IMR-90 (cell line): ENCODE measurements at regions not wholly inside any gene's neighbourhood (a gene's known extent, or its start where the extent isn't known, plus 50 kb on each side); places are given as distances from the start of the nearest gene placed in this dataset.
A peak's percentile ranks its signal among the peaks of the same experiment; 100 is the strongest.

ENCODE experiments used
- ATAC-seq: fragments of 200-7000 bp; cut with Tn5 transposase; 2 replicates; pipeline ENCODE4 v1.9.1; 2020; ENCODE audit warnings: low read depth, mild to moderate bottlenecking, moderate library complexity
- BruUV-seq: library from RNA; stranded (reverse); fragments of 400-500 nt; replicated peaks from 2 replicates; lab custom pipeline; 2021; lab: Mats Ljungman, UMichigan
- CTCF ChIA-PET: fragments of 300-600 bp; formaldehyde crosslinking; extraction: SDS; loops from one replicate; lab custom pipeline; 2021; ENCODE audit warnings: antibody characterized with exemption; lab: Yijun Ruan, JAX
- POLR2A ChIA-PET: fragments of 300-600 bp; sonication (Branson Sonifier 250); formaldehyde crosslinking; loops from one replicate; lab custom pipeline; 2022; ENCODE audit warnings: antibody characterized with exemption; ENCODE audit not compliant: unreplicated experiment; lab: Charles Lee
- DNase-seq: peaks from one replicate; pipeline ENCODE4 v3.0.0; 2013
- H2AFZ ChIP-seq: replicated peaks from 2 replicates; pipeline ENCODE3; 2013; ENCODE audit warnings: low read length, mild to moderate bottlenecking; ENCODE audit not compliant: poor library complexity
- H2AK5ac ChIP-seq: 2 replicates; pipeline ENCODE4 v1.6.1; 2013; ENCODE audit warnings: low read depth, low read length, inconsistent platforms
- H2AK9ac ChIP-seq: replicated peaks from 2 replicates; pipeline ENCODE3; 2013; ENCODE audit warnings: mild to moderate bottlenecking, low read depth, low read length, moderate library complexity; ENCODE audit not compliant: poor library complexity
- H2BK120ac ChIP-seq: 2 replicates; pipeline ENCODE4 v1.6.1; 2013; ENCODE audit warnings: low read depth, low read length, inconsistent platforms
- H2BK15ac ChIP-seq: 3 replicates; pipeline ENCODE4 v1.6.1; 2013; ENCODE audit warnings: low read depth, low read length, inconsistent platforms
- H2BK20ac ChIP-seq: 2 replicates; pipeline ENCODE4 v1.6.1; 2013; ENCODE audit warnings: low read depth, mild to moderate bottlenecking, inconsistent platforms, low read length, moderate library complexity
- H2BK5ac ChIP-seq: 2 replicates; pipeline ENCODE4 v1.6.1; 2013; ENCODE audit warnings: mild to moderate bottlenecking, low read depth, low read length, inconsistent platforms; ENCODE audit not compliant: poor library complexity, severe bottlenecking
- H3K14ac ChIP-seq: replicated peaks from 2 replicates; pipeline ENCODE4 v1.6.1; 2013; ENCODE audit warnings: low read depth, low read length, inconsistent platforms
- H3K18ac ChIP-seq: 2 replicates; pipeline ENCODE4 v1.6.1; 2013; ENCODE audit warnings: low read depth, low read length, control low read depth
- H3K23ac ChIP-seq: 2 replicates; pipeline ENCODE4 v1.6.1; 2013; ENCODE audit warnings: low read depth, low read length, inconsistent platforms
- H3K27ac ChIP-seq: 2 replicates; pipeline ENCODE4 v1.5.1; 2013; ENCODE audit warnings: mild to moderate bottlenecking, control low read depth, low read length; ENCODE audit not compliant: insufficient read depth
- H3K27me3 ChIP-seq: 2 replicates; pipeline ENCODE4 v1.6.1; 2013; ENCODE audit warnings: low read length; ENCODE audit not compliant: control insufficient read depth, insufficient read depth
- H3K36me3 ChIP-seq: 2 replicates; pipeline ENCODE4 v1.6.1; 2013; ENCODE audit warnings: low read length, mixed read lengths; ENCODE audit not compliant: control insufficient read depth, insufficient read depth
- H3K4ac ChIP-seq: 2 replicates; pipeline ENCODE4 v1.6.1; 2013; ENCODE audit warnings: low read depth, low read length, inconsistent platforms
- H3K4me1 ChIP-seq: 2 replicates; pipeline ENCODE4 v1.6.1; 2013; ENCODE audit warnings: low read length, mixed read lengths; ENCODE audit not compliant: control insufficient read depth, insufficient read depth
- H3K4me2 ChIP-seq: 2 replicates; pipeline ENCODE4 v1.6.1; 2013; ENCODE audit warnings: low read depth, mild to moderate bottlenecking, control low read depth, low read length, moderate library complexity
- H3K4me3 ChIP-seq: 2 replicates; pipeline ENCODE4 v1.5.1; 2013; ENCODE audit warnings: low read depth, mild to moderate bottlenecking, control low read depth, low read length, moderate library complexity; ENCODE audit not compliant: insufficient read depth
- H3K56ac ChIP-seq: 2 replicates; pipeline ENCODE4 v1.6.1; 2013; ENCODE audit warnings: low read length, inconsistent platforms; ENCODE audit not compliant: insufficient read depth; ENCODE audit errors: extremely low read depth
- H3K79me1 ChIP-seq, 2 experiments: 2 replicates each; pipeline ENCODE4 v1.6.1; 2013; ENCODE audit warnings: low read length in 2 of 2, inconsistent platforms in 1 of 2, low read depth in 1 of 2
- H3K9ac ChIP-seq: 2 replicates; pipeline ENCODE4 v1.6.1; 2013; ENCODE audit warnings: low read depth, low read length, control low read depth
- H3K9me1 ChIP-seq: 2 replicates; pipeline ENCODE4 v1.6.1; 2013; ENCODE audit warnings: low read length, inconsistent platforms; ENCODE audit not compliant: insufficient read depth
- H3K9me3 ChIP-seq: 2 replicates; pipeline ENCODE4 v1.6.1; 2013; ENCODE audit warnings: low read length; ENCODE audit not compliant: control insufficient read depth, insufficient read depth
- H4K20me1 ChIP-seq: 2 replicates; pipeline ENCODE4 v1.6.1; 2013; ENCODE audit warnings: low read length, inconsistent platforms; ENCODE audit not compliant: insufficient read depth
- H4K5ac ChIP-seq: 2 replicates; pipeline ENCODE4 v1.6.1; 2013; ENCODE audit warnings: mild to moderate bottlenecking, low read depth, low read length, control low read depth
- H4K8ac ChIP-seq, 2 experiments: 2 replicates each; pipeline ENCODE4 v1.6.1; 2013; ENCODE audit warnings: low read depth in 2 of 2, low read length in 2 of 2, control low read depth in 1 of 2, inconsistent platforms in 1 of 2
- H4K91ac ChIP-seq: 2 replicates; pipeline ENCODE4 v1.6.1; 2013; ENCODE audit warnings: low read depth, low read length, inconsistent platforms; ENCODE audit not compliant: insufficient read depth
- CEBPB ChIP-seq: IDR thresholded peaks from 2 replicates; pipeline ENCODE4 v1.6.1; 2012; ENCODE audit warnings: low read depth, low read length, improper control_type of control experiment
- RAD21 ChIP-seq: IDR thresholded peaks from 2 replicates; pipeline ENCODE4 v1.6.1; 2012; ENCODE audit warnings: low read length, improper control_type of control experiment
- USF2 ChIP-seq: fragments of 150-350 bp; IDR thresholded peaks from 2 replicates; pipeline ENCODE4 v1.6.1; 2017; ENCODE audit warnings: mild to moderate bottlenecking, antibody characterized with exemption, low read length, low read depth
- WGBS, 2 experiments: methylation state at CpG; one replicate each; pipeline versions ENCODE4 v1.1.5 to v1.1.7; 2013; ENCODE audit warnings: missing lambda C conversion rate in 2 of 2; ENCODE audit not compliant: insufficient read length in 1 of 2; ENCODE audit errors: extremely low coverage in 2 of 2; 5-methylcytosine and 5-hydroxymethylcytosine counted together
- dilution Hi-C: fragments of 300-500 bp; cut with HindIII; formaldehyde crosslinking; loops from one replicate; pipeline ENCODE4 v1.14.3; 2018; ENCODE audit warnings: low sequenced_read_pairs; ENCODE audit not compliant: unreplicated experiment
- in situ Hi-C: fragments of 300-500 bp; cut with MboI; formaldehyde crosslinking; loops from 3 replicates; pipeline ENCODE4 v1.14.3; 2019; ENCODE audit warnings: low sequenced_read_pairs, inconsistent platforms, mixed read lengths
- intact Hi-C: fragments of 100-400 bp; cut with micrococcal nuclease; formaldehyde crosslinking; loops from 2 replicates; pipeline ENCODE4 v1.10.0; 2022

- Histone ChIP-seq H3K9ac (no peak overlapping the region), H2BK120ac (no peak overlapping the region), H4K5ac (no peak overlapping the region), H3K9me1 (no peaks in the 10 kb centered on the region), H3K14ac (no peak overlapping the region), H4K8ac (no peak overlapping the region), H4K20me1 (no peaks in the 10 kb centered on the region), H2AFZ (no peak overlapping the region), H3K23ac (no peak overlapping the region), H3K4me3 (no peak overlapping the region), H3K9me3 (no peaks in the 10 kb centered on the region), H3K4me1 (peaks cover 3% of the 10 kb centered on the region; the same call in 1 of the 2 replicates), H3K4ac (no peak overlapping the region), H3K27ac (no peak overlapping the region), H2AK5ac (no peak overlapping the region), H2BK5ac (no peak overlapping the region), H4K91ac (peak overlapping the region; percentile 22; the same call in 1 of the 2 replicates), H3K79me1 (no peaks in the 10 kb centered on the region), H3K27me3 (no peaks in the 10 kb centered on the region), H3K36me3 (no peaks in the 10 kb centered on the region), H3K56ac (no peak overlapping the region), H3K4me2 (no peak overlapping the region), H3K18ac (no peak overlapping the region), H2AK9ac (no peak overlapping the region), H2BK20ac (no peak overlapping the region), H2BK15ac (no peak overlapping the region)
- in situ Hi-C loops: no loop called here
- BruUV-seq: no TSS peak
- ATAC-seq (peak; percentile 49; the same call in 1 of the 2 replicates), DNase-seq (peak; percentile 70)
- intact Hi-C loops: loop anchor here (10.0 kb wide), 1 partner anchor 435 kb away; no protein-coding TSS in a partner anchor
- POLR2A ChIA-PET: no interaction called here
- TF ChIP-seq USF2 (0 out of 2 replicates have a peak, but pooled peaks have one; percentile 4), RAD21 (no peak), CEBPB (peak; percentile 55; the same call in 1 of the 2 replicates)
- WGBS, 2 experiments: 60% methylated on average over 1 of the region's 3 CpGs; no CpG with 5 or more reads in 1 of the 2 experiments
- dilution Hi-C loops: no loop called here
- CTCF ChIA-PET: no interaction called here
Measured at GRCh38 chr3:55309336-55309735, 177.8 kb downstream of the WNT5A start.
